IMR-90 (cell line): ENCODE measurements at regions not wholly inside any gene's neighbourhood (a gene's known extent, or its start where the extent isn't known, plus 50 kb on each side); places are given as distances from the start of the nearest gene placed in this dataset.

Experiments
- ATAC-seq: fragments of 200-7000 bp; cut with Tn5 transposase; 2 replicates; pipeline ENCODE4 v1.9.1; 2020; ENCODE audit warnings: low read depth, mild to moderate bottlenecking, moderate library complexity
- BruUV-seq: library from RNA; stranded (reverse); fragments of 400-500 nt; replicated peaks from 2 replicates; lab custom pipeline; 2021; lab: Mats Ljungman, UMichigan
- CTCF ChIA-PET: fragments of 300-600 bp; formaldehyde crosslinking; extraction: SDS; loops from one replicate; lab custom pipeline; 2021; ENCODE audit warnings: antibody characterized with exemption; lab: Yijun Ruan, JAX
- POLR2A ChIA-PET: fragments of 300-600 bp; sonication (Branson Sonifier 250); formaldehyde crosslinking; loops from one replicate; lab custom pipeline; 2022; ENCODE audit warnings: antibody characterized with exemption; ENCODE audit not compliant: unreplicated experiment; lab: Charles Lee
- DNase-seq: peaks from one replicate; pipeline ENCODE4 v3.0.0; 2013
- H2AFZ ChIP-seq: replicated peaks from 2 replicates; pipeline ENCODE3; 2013; ENCODE audit warnings: low read length, mild to moderate bottlenecking; ENCODE audit not compliant: poor library complexity
- H2AK5ac ChIP-seq: 2 replicates; pipeline ENCODE4 v1.6.1; 2013; ENCODE audit warnings: low read depth, low read length, inconsistent platforms
- H2AK9ac ChIP-seq: replicated peaks from 2 replicates; pipeline ENCODE3; 2013; ENCODE audit warnings: mild to moderate bottlenecking, low read depth, low read length, moderate library complexity; ENCODE audit not compliant: poor library complexity
- H2BK120ac ChIP-seq: 2 replicates; pipeline ENCODE4 v1.6.1; 2013; ENCODE audit warnings: low read depth, low read length, inconsistent platforms
- H2BK15ac ChIP-seq: 3 replicates; pipeline ENCODE4 v1.6.1; 2013; ENCODE audit warnings: low read depth, low read length, inconsistent platforms
- H2BK20ac ChIP-seq: 2 replicates; pipeline ENCODE4 v1.6.1; 2013; ENCODE audit warnings: low read depth, mild to moderate bottlenecking, inconsistent platforms, low read length, moderate library complexity
- H2BK5ac ChIP-seq: 2 replicates; pipeline ENCODE4 v1.6.1; 2013; ENCODE audit warnings: mild to moderate bottlenecking, low read depth, low read length, inconsistent platforms; ENCODE audit not compliant: poor library complexity, severe bottlenecking
- H3K14ac ChIP-seq: replicated peaks from 2 replicates; pipeline ENCODE4 v1.6.1; 2013; ENCODE audit warnings: low read depth, low read length, inconsistent platforms
- H3K18ac ChIP-seq: 2 replicates; pipeline ENCODE4 v1.6.1; 2013; ENCODE audit warnings: low read depth, low read length, control low read depth
- H3K23ac ChIP-seq: 2 replicates; pipeline ENCODE4 v1.6.1; 2013; ENCODE audit warnings: low read depth, low read length, inconsistent platforms
- H3K27ac ChIP-seq: 2 replicates; pipeline ENCODE4 v1.5.1; 2013; ENCODE audit warnings: mild to moderate bottlenecking, control low read depth, low read length; ENCODE audit not compliant: insufficient read depth
- H3K27me3 ChIP-seq: 2 replicates; pipeline ENCODE4 v1.6.1; 2013; ENCODE audit warnings: low read length; ENCODE audit not compliant: control insufficient read depth, insufficient read depth
- H3K36me3 ChIP-seq: 2 replicates; pipeline ENCODE4 v1.6.1; 2013; ENCODE audit warnings: low read length, mixed read lengths; ENCODE audit not compliant: control insufficient read depth, insufficient read depth
- H3K4ac ChIP-seq: 2 replicates; pipeline ENCODE4 v1.6.1; 2013; ENCODE audit warnings: low read depth, low read length, inconsistent platforms
- H3K4me1 ChIP-seq: 2 replicates; pipeline ENCODE4 v1.6.1; 2013; ENCODE audit warnings: low read length, mixed read lengths; ENCODE audit not compliant: control insufficient read depth, insufficient read depth
- H3K4me2 ChIP-seq: 2 replicates; pipeline ENCODE4 v1.6.1; 2013; ENCODE audit warnings: low read depth, mild to moderate bottlenecking, control low read depth, low read length, moderate library complexity
- H3K4me3 ChIP-seq: 2 replicates; pipeline ENCODE4 v1.5.1; 2013; ENCODE audit warnings: low read depth, mild to moderate bottlenecking, control low read depth, low read length, moderate library complexity; ENCODE audit not compliant: insufficient read depth
- H3K56ac ChIP-seq: 2 replicates; pipeline ENCODE4 v1.6.1; 2013; ENCODE audit warnings: low read length, inconsistent platforms; ENCODE audit not compliant: insufficient read depth; ENCODE audit errors: extremely low read depth
- H3K79me1 ChIP-seq, 2 experiments: 2 replicates each; pipeline ENCODE4 v1.6.1; 2013; ENCODE audit warnings: low read length in 2 of 2, inconsistent platforms in 1 of 2, low read depth in 1 of 2
- H3K9ac ChIP-seq: 2 replicates; pipeline ENCODE4 v1.6.1; 2013; ENCODE audit warnings: low read depth, low read length, control low read depth
- H3K9me1 ChIP-seq: 2 replicates; pipeline ENCODE4 v1.6.1; 2013; ENCODE audit warnings: low read length, inconsistent platforms; ENCODE audit not compliant: insufficient read depth
- H3K9me3 ChIP-seq: 2 replicates; pipeline ENCODE4 v1.6.1; 2013; ENCODE audit warnings: low read length; ENCODE audit not compliant: control insufficient read depth, insufficient read depth
- H4K20me1 ChIP-seq: 2 replicates; pipeline ENCODE4 v1.6.1; 2013; ENCODE audit warnings: low read length, inconsistent platforms; ENCODE audit not compliant: insufficient read depth
- H4K5ac ChIP-seq: 2 replicates; pipeline ENCODE4 v1.6.1; 2013; ENCODE audit warnings: mild to moderate bottlenecking, low read depth, low read length, control low read depth
- H4K8ac ChIP-seq, 2 experiments: 2 replicates each; pipeline ENCODE4 v1.6.1; 2013; ENCODE audit warnings: low read depth in 2 of 2, low read length in 2 of 2, control low read depth in 1 of 2, inconsistent platforms in 1 of 2
- H4K91ac ChIP-seq: 2 replicates; pipeline ENCODE4 v1.6.1; 2013; ENCODE audit warnings: low read depth, low read length, inconsistent platforms; ENCODE audit not compliant: insufficient read depth
- FOS ChIP-seq: fragments of 150-350 bp; IDR thresholded peaks from 2 replicates; pipeline ENCODE4 v1.6.1; 2016; ENCODE audit warnings: low read depth, low read length
- MAFK ChIP-seq: IDR thresholded peaks from 2 replicates; pipeline ENCODE4 v1.6.1; 2012; ENCODE audit warnings: low read depth, low read length, improper control_type of control experiment
- MAZ ChIP-seq: IDR thresholded peaks from 2 replicates; pipeline ENCODE4 v1.6.1; 2012; ENCODE audit warnings: low read depth, mild to moderate bottlenecking, low read length, improper control_type of control experiment, moderate library complexity, borderline replicate concordance
- POLR2A ChIP-seq: IDR thresholded peaks from 2 replicates; pipeline ENCODE4 v1.6.1; 2012; ENCODE audit warnings: mild to moderate bottlenecking, low read depth, low read length
- RAD21 ChIP-seq: IDR thresholded peaks from 2 replicates; pipeline ENCODE4 v1.6.1; 2012; ENCODE audit warnings: low read length, improper control_type of control experiment
- SMC3 ChIP-seq: fragments of 150-350 bp; IDR thresholded peaks from 2 replicates; pipeline ENCODE4 v1.6.1; 2016; ENCODE audit warnings: low read depth, mild to moderate bottlenecking, antibody characterized with exemption, low read length, moderate library complexity
- WGBS, 2 experiments: methylation state at CpG; one replicate each; pipeline versions ENCODE4 v1.1.5 to v1.1.7; 2013; ENCODE audit warnings: missing lambda C conversion rate in 2 of 2; ENCODE audit not compliant: insufficient read length in 1 of 2; ENCODE audit errors: extremely low coverage in 2 of 2; 5-methylcytosine and 5-hydroxymethylcytosine counted together
- dilution Hi-C: fragments of 300-500 bp; cut with HindIII; formaldehyde crosslinking; loops from one replicate; pipeline ENCODE4 v1.14.3; 2018; ENCODE audit warnings: low sequenced_read_pairs; ENCODE audit not compliant: unreplicated experiment
- in situ Hi-C: fragments of 300-500 bp; cut with MboI; formaldehyde crosslinking; loops from 3 replicates; pipeline ENCODE4 v1.14.3; 2019; ENCODE audit warnings: low sequenced_read_pairs, inconsistent platforms, mixed read lengths
- intact Hi-C: fragments of 100-400 bp; cut with micrococcal nuclease; formaldehyde crosslinking; loops from 2 replicates; pipeline ENCODE4 v1.10.0; 2022
- TF ChIP-seq, protein P1 (sequence below): conservative IDR thresholded peaks from 2 replicates; pipeline ENCODE4 v1.5.1; 2012; ENCODE audit warnings: mild to moderate bottlenecking, low read depth, low read length, improper control_type of control experiment

DNA sequence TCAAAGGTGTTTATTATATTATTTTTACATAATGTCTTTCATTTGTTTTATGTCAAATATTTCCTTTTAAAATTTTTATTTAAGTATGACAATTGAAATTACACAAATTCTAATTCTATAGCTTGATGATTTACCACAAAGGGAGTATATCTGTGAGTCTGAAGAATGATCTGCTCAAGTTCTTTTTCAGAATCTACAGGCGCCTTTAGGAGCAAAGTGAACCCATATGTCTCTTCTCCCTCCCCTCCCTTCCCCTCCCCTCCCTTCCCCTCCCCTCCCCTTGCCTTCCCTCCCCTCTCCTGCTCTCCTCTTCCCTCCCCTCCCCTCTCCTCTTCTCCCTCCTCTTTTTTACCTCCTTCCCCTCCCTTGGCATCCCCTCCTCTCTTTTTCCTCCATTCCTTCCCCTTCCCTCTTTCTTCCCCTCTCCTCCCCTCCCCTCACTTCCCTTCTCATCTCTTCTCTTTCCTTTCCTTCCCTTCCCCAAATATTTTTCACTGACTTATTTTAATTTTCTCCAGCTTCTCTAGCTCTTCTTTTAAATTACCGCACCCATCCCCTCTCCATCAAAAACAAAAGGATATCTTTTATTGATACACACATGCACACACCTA lies 495.3 kb upstream of the PIK3R1 start:
- Histone ChIP-seq H2AK9ac (no peak overlapping the region), H3K4ac (no peak overlapping the region), H3K18ac (no peak overlapping the region), H4K20me1 (no peaks in the 10 kb centered on the region), H2BK5ac (no peak overlapping the region), H3K9ac (no peak overlapping the region), H2AK5ac (no peak overlapping the region), H3K4me3 (no peak overlapping the region), H3K56ac (no peak overlapping the region), H3K23ac (no peak overlapping the region), H2BK15ac (no peak overlapping the region), H4K5ac (no peak overlapping the region), H3K4me2 (no peak overlapping the region), H3K9me3 (0 out of 2 replicates have a peak, but pooled peaks cover 2% of the 10 kb centered on the region), H3K4me1 (no peaks in the 10 kb centered on the region), H3K27ac (no peak overlapping the region), H3K27me3 (no peaks in the 10 kb centered on the region), H3K36me3 (no peaks in the 10 kb centered on the region), H3K9me1 (no peaks in the 10 kb centered on the region), H4K91ac (no peak overlapping the region), H3K14ac (no peak overlapping the region), H2BK120ac (no peak overlapping the region), H2AFZ (no peak overlapping the region), H3K79me1 (no peaks in the 10 kb centered on the region), H4K8ac (no peak overlapping the region), H2BK20ac (no peak overlapping the region)
- intact Hi-C loops, result no loop called here
- CTCF ChIA-PET, result no interaction called here
- in situ Hi-C loops, result no loop called here
- dilution Hi-C loops, result no loop called here
- WGBS, 2 experiments, result 100% methylated on average over 1 of the region's 2 CpGs; no CpG with 5 or more reads in 1 of the 2 experiments
- no TSS peak for BruUV-seq
- no peak for DNase-seq
- POLR2A ChIA-PET, result no interaction called here
- TF ChIP-seq, protein P1, sequence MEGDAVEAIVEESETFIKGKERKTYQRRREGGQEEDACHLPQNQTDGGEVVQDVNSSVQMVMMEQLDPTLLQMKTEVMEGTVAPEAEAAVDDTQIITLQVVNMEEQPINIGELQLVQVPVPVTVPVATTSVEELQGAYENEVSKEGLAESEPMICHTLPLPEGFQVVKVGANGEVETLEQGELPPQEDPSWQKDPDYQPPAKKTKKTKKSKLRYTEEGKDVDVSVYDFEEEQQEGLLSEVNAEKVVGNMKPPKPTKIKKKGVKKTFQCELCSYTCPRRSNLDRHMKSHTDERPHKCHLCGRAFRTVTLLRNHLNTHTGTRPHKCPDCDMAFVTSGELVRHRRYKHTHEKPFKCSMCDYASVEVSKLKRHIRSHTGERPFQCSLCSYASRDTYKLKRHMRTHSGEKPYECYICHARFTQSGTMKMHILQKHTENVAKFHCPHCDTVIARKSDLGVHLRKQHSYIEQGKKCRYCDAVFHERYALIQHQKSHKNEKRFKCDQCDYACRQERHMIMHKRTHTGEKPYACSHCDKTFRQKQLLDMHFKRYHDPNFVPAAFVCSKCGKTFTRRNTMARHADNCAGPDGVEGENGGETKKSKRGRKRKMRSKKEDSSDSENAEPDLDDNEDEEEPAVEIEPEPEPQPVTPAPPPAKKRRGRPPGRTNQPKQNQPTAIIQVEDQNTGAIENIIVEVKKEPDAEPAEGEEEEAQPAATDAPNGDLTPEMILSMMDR, result no peak
- TF ChIP-seq RAD21, result no peak
- TF ChIP-seq MAZ, result no peak
- TF ChIP-seq MAFK, result no peak
- TF ChIP-seq POLR2A, result no peak
- no peak for TF ChIP-seq SMC3
- no peak for TF ChIP-seq FOS
- ATAC-seq, result no peak
